Left ventricle myocardium superior (tissue), 1 donor: ENCODE measurements at regions not wholly inside any gene's neighbourhood (a gene's known extent, or its start where the extent isn't known, plus 50 kb on each side); places are given as distances from the start of the nearest gene placed in this dataset.

ENCODE experiments used
- ATAC-seq: fragments of 200-7000 bp; cut with Tn5 transposase; one replicate; pipeline ENCODE4 v1.9.1; 2020; ENCODE audit warnings: mild to moderate bottlenecking, moderate library complexity
- DNase-seq: peaks from one replicate; pipeline ENCODE4 v3.0.0-alpha.2; 2020
- intact Hi-C: fragments of 100-400 bp; cut with micrococcal nuclease; formaldehyde crosslinking; loops from one replicate; pipeline ENCODE4 v1.11.0; 2022
- donor health status: DM: no; HTN: yes; CAD: no; lungs with severe emphysema.

DNA sequence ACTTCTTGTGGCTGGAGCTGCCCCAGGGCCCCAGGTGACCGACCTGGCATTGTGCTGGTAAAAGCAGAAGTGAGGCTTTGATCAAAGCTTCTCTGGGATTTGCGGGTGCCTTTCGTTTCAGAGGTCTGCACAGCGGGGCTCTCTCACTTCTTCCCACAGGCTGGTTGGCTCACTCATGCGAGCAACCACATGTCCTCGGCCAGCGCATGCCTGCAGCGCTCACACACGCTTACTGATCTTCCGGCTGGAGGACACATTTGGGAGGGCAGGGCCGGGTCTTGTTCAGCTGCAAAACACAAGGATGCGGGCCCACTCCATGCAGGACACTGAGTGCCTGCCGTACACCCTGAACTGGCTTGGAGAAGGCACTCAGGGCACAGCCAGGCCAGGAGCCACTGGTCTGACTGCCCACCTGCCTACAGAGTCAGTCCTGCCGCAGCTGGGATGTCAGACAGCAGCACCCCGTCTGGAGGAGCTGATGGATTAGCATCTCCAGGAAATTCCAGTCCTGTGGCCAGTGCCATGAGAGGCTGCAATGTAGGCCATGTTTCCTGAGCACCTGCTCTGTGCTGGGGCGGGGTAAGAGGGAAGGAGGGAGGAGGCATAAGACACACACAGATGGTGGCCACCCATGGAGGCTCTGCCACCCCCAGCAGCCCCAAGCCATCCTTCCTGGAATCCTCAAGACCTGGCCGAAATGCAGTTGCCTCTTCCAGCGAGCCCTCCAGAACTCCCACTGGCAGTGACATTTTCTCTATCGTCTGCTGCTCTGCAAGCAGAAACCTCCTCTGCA is 1383.2 kb downstream of the BRD1 start:
- no peak for ATAC-seq
- DNase-seq: no peak
- intact Hi-C loops: no loop called here

DNA sequence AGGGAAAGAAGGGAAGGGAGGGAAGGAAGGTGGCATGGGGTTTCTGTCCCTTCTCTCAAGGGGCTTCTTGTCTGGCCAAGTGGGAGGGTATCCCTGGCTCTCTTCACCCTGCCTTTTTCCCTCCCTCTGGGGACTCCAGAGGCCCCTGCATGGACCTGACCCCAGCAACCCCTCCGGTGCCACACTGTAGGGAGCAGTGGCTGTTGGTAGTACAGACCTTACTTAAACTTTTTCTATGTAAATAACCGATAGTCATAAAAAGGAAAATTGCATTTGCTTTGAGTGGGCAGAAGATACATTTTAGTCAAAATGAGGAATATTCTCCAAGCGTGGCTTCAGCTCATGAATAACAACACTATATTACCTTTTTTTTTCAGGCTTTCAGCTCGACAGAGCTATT is 1384.0 kb downstream of the BRD1 start:
- DNase-seq (no peak), ATAC-seq (no peak)
- intact Hi-C loops: no loop called here

DNA sequence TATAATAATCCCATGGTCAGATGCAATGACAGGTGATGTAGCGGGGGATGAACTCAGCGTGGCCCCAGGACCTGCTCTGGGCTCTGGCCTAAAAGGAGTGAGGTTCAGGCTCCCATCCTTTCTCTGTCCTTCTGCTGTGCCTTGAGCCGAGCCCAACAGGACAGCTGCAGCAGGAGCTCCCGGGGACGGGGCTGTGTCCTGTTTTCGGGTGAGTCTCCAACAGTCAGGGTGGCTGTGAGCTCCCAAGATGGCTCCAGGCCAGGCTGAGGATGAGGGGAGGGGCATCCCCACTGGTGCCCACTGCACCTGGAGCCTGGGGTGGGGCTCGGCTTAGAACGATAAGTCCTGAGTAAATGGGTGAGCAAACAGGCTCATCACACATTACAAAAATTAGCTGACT is 1385.0 kb downstream of the BRD1 start:
- no peak for ATAC-seq

DNA sequence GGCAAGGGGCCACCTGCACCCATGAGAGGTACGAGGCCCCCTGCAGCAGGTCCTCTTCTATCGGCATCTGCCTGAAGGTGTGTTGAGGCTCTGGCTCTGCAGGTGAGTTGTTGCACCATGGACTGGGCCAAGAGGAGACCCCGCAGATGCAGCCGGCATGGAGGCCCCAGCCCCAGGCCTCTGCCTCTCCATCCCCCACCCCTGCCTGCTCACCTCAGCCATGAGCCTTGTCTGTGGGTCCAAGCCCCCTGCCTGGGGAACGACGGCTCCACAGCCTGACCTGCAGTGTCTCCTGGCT is 1386.2 kb downstream of the BRD1 start:
- DNase-seq (no peak), ATAC-seq (no peak)
- intact Hi-C loops: no loop called here

More for the DNA sequence above, 1385.0 kb downstream of the BRD1 start:
- no peak for DNase-seq
- intact Hi-C loops: no loop called here

DNA sequence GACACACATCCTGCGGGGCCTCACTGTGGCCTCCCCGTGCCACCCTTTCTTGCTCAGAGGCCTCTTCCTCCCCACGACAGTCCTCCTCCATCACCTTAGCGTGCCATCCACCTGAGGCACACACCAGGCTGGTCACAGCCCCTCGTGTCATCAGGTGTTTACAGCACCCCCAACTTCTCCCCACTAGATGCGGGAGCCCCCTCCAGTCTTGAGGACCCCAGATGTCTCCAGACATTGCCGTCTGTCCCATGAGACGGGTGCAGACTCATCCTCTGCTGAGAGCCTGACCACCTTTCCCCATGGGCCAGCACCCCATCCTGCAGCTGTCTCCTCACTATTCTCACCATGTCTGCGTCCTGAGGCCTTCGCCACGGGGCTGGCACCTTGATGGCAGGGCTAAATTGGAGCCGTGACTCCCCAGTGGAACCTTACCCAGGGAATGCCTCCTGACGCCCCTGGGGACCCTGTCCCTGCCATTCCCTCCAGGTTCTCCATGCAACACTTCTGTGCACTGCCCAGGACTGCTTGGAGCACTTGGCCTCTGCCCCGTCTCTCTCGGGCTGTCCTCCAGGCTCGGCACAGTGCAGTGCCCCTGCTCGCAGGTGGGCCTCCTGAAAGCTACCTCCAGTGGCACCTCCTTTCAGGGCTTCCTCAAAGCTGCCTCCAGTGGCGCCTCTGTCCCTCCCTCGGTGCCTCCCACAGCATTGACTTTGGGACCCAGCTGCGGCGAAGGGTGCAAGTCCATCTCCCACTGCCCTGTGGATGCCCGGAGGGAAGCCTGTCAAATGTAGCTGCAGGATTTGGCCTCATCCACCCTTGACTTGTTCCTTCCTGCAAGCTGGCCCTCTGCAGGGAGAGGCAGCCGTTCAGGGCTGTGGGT is 1386.8 kb downstream of the BRD1 start:
- no peak for ATAC-seq
- DNase-seq: no peak
- intact Hi-C loops: no loop called here

DNA sequence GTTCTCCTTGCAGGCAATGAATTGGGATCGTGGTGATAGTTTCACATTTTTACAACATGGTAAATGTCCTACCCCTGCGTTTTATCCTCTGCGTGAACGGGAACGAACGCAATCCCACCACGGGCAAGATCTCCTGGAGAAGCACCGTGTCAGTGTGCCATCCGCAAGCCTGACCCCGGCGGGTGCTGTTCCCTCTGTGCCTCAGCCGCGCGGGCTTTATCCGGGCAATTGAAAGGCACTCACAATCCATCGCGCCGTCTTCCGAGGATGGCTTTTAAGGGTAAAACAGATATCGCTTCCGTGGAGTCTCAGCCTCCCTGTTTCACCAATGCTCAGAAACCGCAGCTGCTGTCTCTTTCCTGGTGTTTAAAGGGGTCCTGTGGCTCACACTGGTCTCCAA is 1387.5 kb downstream of the BRD1 start:
- ATAC-seq (no peak), DNase-seq (no peak)
- intact Hi-C loops: no loop called here

DNA sequence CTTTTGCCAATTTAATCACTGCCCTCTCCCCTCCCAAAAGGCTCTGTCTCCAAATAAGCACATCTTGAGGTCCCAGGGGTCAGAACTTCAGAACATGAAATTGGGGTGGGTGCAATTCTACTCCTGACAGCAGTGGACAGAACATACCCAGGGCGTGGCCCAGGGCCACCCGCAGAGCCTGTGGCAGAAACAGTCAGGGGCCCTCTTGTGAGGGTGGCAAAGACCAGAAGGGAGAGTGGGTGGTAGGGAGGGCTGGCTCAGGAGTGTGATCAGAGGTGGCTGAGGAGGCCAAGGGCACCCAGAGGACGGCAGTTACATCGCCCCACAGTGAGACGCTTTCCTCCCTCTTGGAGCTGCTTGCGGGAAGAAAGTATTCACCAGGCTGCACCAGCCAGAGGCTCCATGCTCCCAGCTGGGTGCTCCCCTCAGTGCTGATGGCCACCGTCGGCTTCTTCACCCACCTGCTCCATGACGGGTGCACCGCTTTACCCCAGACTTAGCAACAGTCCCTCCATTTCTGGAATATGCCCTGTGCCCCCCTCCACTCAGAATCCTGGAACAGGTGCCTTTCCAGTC is 1388.0 kb downstream of the BRD1 start:
- DNase-seq (no peak), ATAC-seq (no peak)

DNA sequence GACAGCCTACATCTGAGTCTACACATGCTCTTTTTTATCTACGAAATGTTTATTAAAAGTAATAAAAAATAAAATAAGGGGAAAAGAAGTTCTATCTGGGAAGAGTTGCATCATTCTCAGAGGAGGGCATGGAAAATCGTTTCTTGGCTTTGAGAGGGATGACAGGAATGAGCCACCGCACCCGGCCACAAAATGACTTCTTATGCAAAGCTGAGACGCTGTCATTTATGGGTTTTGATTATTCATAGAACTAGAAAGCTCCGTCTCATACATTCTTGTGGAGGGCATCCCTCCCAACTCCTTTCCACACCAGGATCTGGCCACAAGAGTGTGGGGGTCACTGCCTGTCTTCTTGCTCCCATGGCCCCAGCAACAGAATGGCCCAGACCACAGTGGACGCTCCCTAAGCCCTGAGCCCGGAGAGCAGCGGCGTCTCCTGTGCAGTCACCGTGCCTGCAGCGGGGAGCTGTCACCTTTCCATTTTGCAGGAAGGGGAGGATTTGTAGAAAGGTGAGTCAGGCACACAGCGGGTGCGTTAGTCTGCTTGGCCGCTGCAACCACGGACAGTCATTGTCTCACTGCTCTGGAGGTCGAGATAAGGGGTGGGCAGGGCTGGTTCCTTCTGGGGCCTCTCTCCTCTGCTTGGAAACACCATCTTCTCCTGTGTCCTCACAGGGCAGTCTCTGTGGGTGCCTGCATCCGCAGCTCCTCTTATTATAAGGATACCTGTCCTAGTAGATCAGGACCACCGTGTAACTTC is 1388.7 kb downstream of the BRD1 start:
- no peak for ATAC-seq
- intact Hi-C loops: no loop called here
- DNase-seq: no peak

More for the DNA sequence above, 1388.0 kb downstream of the BRD1 start:
- intact Hi-C loops: no loop called here

DNA sequence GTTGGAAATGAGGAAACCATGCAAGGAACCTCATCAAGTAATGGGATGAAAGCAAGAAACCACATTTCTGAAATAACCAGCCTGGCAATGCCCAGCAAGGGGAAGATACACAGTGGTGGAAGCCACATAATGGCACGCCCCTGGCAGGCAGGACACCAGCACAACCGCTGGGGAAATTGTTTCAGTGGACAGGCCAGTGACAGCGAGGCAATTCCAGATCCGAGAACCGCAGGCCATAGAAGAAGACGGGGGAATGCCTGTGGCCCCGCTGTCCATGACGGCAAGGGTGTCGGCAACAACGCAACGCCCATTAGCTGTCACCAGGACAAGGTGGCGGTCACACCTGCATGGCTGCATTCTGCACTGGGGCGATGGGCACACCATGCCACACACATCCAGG is 1389.6 kb downstream of the BRD1 start:
- no peak for ATAC-seq
- DNase-seq: no peak
- intact Hi-C loops: no loop called here

DNA sequence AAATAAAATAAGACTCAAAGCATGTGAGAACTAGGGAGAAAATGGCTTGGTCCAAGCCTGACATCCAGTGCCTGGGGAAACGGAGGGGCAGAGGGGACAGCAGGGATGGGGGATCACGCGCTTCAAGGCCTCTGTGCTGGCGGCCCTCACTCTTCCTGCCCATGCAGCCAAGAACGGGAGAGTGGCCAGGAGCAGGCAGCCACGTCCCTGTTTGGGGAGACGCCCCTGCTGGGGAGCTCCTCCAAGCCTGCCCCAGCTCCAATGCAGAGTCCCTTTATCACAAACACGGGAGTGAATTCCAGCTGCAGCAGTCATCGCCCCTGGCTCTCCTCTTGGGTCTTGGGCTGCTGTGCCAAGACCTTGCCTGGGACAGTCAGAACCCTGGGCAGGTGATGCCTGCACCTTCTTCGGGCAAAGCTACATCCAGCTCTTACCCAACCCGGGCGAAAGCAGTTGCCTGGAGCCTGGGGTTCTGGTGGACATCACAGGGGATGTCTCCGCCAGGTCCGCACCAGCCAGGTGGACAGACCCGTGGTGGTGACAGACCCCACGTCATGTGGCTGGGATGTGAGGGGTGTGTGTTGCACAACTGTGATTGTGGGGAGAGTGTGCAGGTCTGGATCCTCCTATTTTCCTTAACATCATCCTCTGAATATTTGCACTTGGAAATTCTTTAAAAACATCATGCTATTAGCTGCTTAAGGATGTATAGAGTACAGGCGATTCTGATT is 1391.3 kb downstream of the BRD1 start:
- DNase-seq (no peak), ATAC-seq (no peak)
- intact Hi-C loops: no loop called here

DNA sequence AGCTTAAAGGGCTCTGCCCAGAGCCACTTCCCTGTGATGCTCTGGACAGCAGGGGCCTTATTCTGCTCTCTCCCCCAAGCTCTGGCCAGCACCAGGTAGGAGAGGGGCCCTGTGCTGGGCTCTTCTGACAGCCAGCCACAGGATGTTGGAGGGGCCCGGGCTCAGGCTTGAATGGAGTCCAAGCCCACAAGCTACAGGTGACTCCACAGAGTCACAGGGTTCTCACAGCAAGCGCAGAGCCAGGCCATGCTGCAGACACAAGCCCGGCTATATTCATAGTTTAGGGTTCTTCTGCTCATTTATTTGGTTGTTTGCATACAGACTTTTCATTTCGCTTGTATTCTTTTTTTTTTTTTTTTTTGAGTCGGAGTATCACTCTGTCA is 1392.8 kb downstream of the BRD1 start:
- DNase-seq (no peak), ATAC-seq (no peak)
- intact Hi-C loops: no loop called here

DNA sequence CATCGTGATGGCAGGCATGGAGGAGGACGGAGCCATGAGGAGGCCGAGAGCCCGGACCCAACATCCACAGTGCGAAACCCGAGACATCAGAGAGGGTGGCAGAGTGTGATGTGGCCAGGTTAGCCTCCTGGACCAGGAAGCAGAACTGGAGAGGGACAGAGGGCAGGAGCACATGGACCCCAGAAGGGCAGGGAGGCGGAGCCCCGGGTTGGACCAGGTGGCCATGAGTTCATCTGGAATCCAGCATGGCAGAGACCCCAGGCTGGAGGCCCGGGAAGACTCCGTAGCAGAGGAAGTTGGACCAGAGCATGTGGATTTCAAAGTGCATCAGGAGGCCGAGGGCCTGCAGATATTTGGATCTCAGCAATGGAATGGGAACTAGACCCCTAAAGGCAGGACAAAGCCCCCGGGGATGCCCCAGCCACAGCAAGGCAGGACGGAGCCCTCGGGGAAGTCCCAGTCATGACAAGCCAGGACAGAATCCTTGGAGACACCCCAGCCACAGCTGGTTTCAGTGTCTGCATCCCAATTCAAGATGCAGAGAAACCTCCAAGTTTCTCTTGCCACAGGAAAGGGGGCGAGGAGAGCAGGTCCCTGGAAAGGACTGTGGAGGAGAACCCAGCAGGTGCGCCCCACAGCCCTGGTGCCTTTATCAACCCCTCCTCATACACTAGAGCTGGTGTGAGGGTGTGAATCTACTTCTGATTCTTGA is 1393.4 kb downstream of the BRD1 start:
- no peak for ATAC-seq
- no peak for DNase-seq
- intact Hi-C loops: no loop called here

DNA sequence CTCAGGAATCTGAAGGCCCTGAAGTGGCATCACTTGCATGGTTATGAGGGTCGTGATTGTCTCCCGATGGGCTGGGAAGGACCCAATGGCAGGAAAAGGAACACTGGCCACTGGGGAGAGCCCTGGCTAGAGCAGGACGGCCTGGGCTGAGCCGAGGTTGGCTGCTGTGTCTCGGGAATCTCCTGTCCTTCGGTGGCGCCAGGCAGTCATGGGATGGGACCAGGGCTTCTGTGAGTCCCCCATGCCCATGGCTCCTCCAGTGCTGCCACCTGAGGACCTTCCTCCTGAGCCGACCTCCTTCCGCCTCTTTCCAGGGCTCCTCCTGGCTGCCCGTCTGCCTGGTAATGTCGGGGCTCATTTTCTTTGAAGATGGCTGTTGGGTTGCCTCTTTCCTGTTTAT is 1394.0 kb downstream of the BRD1 start:
- DNase-seq: no peak
- no peak for ATAC-seq
- intact Hi-C loops: no loop called here

DNA sequence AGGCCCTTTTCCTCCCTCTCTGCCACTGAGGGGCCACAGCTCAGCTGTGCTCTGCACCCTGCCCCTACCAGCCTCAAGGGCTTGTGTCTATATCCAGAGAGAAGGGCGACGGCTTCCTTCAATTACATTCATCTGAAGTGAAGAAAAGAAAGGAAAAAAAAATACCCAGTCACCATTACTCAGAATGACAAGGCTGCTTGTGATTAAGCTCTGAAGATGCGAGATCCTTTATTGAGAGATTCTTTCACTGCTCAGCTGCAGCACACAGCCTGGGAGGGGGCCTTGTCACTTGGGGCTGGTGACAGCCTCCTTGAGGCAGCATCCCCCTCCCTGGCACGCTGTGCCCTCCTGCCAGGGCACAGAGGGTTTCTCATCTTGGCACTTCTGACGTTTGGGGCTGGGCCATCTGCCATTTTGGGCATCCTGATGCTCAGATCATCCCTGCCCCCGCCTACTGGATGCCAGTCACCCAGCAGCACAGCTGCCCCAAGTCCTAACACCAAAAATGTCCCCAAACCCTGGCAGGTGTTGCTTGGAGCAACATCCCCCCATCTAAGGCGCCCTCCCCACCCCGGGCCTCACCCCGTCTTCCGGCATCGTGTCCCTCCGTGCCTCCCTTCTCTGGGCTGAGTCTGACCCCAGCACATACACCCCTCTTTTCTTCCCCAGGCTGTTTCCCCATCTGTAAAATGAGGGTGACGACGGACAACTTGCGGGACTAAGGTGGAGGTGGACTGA is 1394.7 kb downstream of the BRD1 start:
- DNase-seq: no peak
- ATAC-seq: no peak
- intact Hi-C loops: no loop called here

DNA sequence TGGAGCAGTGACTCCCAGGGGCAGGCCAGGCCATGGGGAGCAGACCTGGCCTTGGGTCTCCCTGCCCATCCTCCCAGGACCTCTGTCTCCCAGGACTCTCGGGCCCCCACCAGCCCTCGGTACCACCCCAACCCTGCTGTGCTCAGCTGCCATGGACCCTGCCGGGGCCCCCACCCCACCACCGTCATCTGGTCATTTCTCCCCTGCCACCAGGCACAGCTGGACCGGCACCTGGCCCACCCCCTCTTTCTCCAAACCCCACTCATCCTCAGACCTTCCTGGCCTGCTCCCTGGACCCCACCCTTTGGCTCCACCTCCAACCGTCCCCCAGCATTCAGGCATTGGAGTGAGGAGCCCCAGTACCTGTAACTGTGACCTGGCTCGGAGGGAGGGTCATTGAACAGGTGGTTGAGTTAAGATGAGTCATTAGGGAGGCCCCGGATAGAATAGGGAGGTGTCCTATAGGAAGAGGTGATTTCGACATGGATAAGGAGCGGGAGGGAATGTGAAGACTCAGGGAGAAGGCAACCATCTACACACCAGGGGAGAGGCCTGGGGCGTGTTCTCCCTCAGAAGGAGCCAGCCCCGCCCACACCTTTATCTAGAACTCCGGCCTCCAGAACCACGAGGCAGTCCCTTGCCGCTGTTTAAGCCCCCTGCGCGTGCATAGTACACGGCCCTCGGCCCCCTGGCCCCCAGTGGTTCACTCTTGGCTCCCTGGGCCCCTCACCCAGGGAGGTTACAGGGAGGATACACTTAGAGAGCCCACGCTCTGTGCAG is 1395.9 kb downstream of the BRD1 start:
- ATAC-seq (no peak), DNase-seq (no peak)
- intact Hi-C loops: no loop called here

DNA sequence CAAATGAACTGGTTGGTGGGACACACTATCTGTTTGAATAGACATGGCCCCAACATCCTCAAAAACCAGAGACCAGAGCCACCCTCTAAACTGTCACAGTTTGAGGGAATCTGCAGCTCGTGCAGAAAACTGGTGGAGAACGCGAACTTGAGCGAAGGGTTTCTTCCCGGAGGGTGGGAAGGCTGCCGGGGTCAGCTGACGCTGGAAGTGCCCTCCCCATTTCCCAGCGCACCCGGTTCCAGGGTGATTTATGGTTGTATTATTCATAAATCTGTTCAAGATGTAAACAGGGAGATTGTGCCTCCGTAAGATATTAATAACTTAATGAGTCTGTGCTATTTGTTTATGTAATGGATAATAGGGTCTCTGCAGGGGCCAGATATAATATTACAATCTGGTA is 1396.7 kb downstream of the BRD1 start:
- intact Hi-C loops: no loop called here
- ATAC-seq (no peak), DNase-seq (no peak)

DNA sequence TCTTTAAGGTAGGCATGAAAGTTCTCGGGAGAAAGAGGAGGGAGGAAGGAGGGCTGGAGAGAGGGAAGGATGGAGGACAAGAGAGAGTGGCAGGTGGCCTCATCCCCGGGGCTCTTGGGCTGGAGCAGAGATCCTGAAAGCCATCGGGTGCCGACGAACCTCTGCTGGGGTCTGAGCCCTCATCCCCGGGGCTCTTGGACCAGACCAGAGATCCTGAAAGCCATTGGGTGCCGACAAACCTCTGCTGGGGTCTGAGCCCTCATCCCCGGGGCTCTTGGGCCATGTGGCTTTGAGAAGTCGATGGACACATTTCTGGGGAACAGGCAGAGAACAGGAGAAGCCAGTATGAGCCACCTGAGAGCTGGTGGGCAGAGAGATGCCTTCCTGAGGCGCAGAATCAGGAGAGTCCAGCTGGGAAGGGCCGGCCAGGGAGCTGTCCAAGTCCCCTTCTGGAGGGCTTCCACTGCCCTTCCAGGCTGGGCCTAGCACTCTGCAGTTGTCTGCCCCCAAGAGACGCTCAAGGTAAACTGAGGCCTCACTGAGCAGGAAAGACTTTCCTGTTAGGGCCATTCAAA is 1398.1 kb downstream of the BRD1 start:
- DNase-seq (no peak), ATAC-seq (no peak)
- intact Hi-C loops: no loop called here
